Spleen (tissue), 11 donors: ENCODE measurements at regions not wholly inside any gene's neighbourhood (a gene's known extent, or its start where the extent isn't known, plus 50 kb on each side); places are given as distances from the start of the nearest gene placed in this dataset.
"Not testable (repeated sequence)": the region's sequence is repeated elsewhere in the genome, so short reads cannot be mapped to it uniquely, and the experiment has no call there.

Source experiments
- DNase-seq: peaks from one replicate; pipeline ENCODE4 v3.0.0-alpha.2; 2020
- H3K27ac ChIP-seq, 8 donors: fragments of 200-600 bp; sonication (generic) in 7 of 8; 1 replicate in 4 of 8; 2 replicates in 4 of 8; pipeline versions ENCODE4 v1.5.0 to v1.8.0; 2016 to 2021; ENCODE audit warnings: inconsistent platforms in 4 of 8, mild to moderate bottlenecking in 4 of 8, moderate library complexity in 1 of 8
- H3K27me3 ChIP-seq, 7 donors: fragments of 200-600 bp; sonication (generic) in 6 of 7; replicated peaks in 1 of 7; 1 replicate in 4 of 7; 2 replicates in 3 of 7; pipeline versions ENCODE4 v1.5.0 to v1.8.0; 2016 to 2021; ENCODE audit warnings: inconsistent platforms in 3 of 7, mild to moderate bottlenecking in 1 of 7
- H3K36me3 ChIP-seq, 6 donors: fragments of 200-600 bp; sonication (generic) in 5 of 6; 1 replicate in 4 of 6; 2 replicates in 2 of 6; pipeline versions ENCODE4 v1.5.0 to v1.8.0; 2016 to 2021; ENCODE audit warnings: inconsistent platforms in 2 of 6
- H3K4me1 ChIP-seq, 6 donors: fragments of 200-600 bp; sonication (generic) in 5 of 6; 1 replicate in 3 of 6; 2 replicates in 3 of 6; pipeline versions ENCODE4 v1.5.0 to v1.8.0; 2016 to 2021; ENCODE audit warnings: inconsistent platforms in 3 of 6
- H3K4me3 ChIP-seq, 8 donors: fragments of 200-600 bp; sonication (generic) in 7 of 8; 1 replicate in 4 of 8; 2 replicates in 4 of 8; pipeline versions ENCODE4 v1.5.0 to v1.8.0; 2016 to 2021; ENCODE audit warnings: inconsistent platforms in 4 of 8, mild to moderate bottlenecking in 4 of 8, moderate library complexity in 2 of 8
- H3K9me3 ChIP-seq, 8 donors: fragments of 200-600 bp; sonication (generic) in 7 of 8; 1 replicate in 4 of 8; 2 replicates in 4 of 8; pipeline versions ENCODE4 v1.5.0 to v1.8.0; 2016 to 2021; ENCODE audit warnings: inconsistent platforms in 4 of 8
- POLR2A ChIP-seq, 3 donors: fragments of 450-650 bp; IDR thresholded peaks; one replicate each; pipeline ENCODE4 v1.5.1; 2017; ENCODE audit warnings: antibody characterized with exemption in 3 of 3, mild to moderate bottlenecking in 1 of 3
- POLR2AphosphoS5 ChIP-seq, 3 donors: sonication (generic); formaldehyde crosslinking; IDR thresholded peaks; one replicate each; pipeline ENCODE4 v1.5.1; 2017; ENCODE audit warnings: antibody characterized with exemption in 3 of 3
- WGBS, 5 donors: extraction: QIAGEN DNeasy Blood & Tissue Kit in 3 of 5; methylation state at CpG; one replicate each; pipeline versions ENCODE4 v1.1.5 to v1.1.7; 2013 to 2018; 5-methylcytosine and 5-hydroxymethylcytosine counted together
- intact Hi-C: fragments of 100-400 bp; cut with DNase I; formaldehyde crosslinking; loops from one replicate; pipeline ENCODE4 v1.15.0; 2023; ENCODE audit warnings: low total_unique reads
- TF ChIP-seq, protein P1 (sequence below), 11 experiments: fragments of 200-600 bp in 7 of 11; fragments of 450-650 bp in 4 of 11; sonication (generic) in 4 of 11; IDR thresholded peaks in 8 of 11; conservative IDR thresholded peaks in 3 of 11; 1 replicate in 7 of 11; 2 replicates in 4 of 11; pipeline versions ENCODE4 v1.4.0 to v1.8.0; 2016 to 2021; ENCODE audit warnings: antibody characterized with exemption in 11 of 11, inconsistent platforms in 4 of 11, mild to moderate bottlenecking in 1 of 11
- donor health status: healthy with polysubstance abuse.
- donor health status: DM: no; HTN: no; CAD: no; lungs with moderate emphysema.
- donor health status: DM: no; HTN: no; CAD: no.
- donor health status: Bipolar disorder and iron deficiency.
- donor health status: healthy.
- donor health status: DM: no; HTN: no; CAD: no.
- donor health status: DM: yes; HTN: yes; CAD: no.

DNA sequence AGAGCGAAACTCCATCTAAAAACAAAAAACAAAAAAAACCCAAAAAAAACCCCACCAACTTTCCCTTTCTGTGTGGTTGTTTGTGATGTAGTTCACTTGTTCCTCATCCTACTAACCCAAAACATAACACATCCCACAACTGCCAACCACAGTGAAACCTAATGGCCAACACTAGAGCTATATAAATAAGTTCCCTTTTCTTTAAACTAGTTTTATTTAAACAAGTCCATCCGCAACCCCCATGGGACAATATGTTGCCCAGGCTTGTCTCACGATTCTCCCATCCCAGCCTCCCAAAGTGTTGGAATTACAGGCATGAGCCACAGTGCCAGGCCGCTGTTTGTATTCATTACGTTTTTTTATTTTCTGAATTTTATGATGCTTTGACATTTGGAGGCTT is 71.2 kb upstream of the ADGRE5 start:
- intact Hi-C loops, result no loop called here
- no peak for DNase-seq
- peaks cover 0 to 6% (median 0%) of the 10 kb centered on the region in 8 donors for H3K9me3 ChIP-seq

DNA sequence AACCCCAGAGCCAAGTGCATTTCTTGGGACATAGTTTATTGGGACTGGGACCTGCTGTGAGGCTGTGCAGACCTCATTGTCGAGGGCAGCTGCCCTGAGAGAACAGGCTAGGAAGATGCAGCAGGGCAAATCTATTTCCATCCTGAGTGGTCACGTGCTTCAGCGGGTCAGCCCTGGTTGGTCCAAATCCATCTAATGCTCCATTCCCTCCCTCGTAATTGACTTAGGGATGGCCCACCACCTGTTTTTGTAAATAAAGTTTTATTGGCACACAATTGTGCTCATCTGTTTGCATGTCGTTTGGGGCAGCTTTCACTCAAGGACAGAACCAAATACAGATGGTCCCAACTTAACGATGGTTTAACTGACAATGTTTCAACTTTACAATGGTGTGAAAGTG is 75.5 kb upstream of the ADGRE5 start:
- Histone ChIP-seq H3K27me3 (peaks cover 0 to 11% (median 0%) of the 10 kb centered on the region in 7 donors), H3K27ac (no peak overlapping the region), H3K4me1 (peaks cover 0 to 14% (median 4%) of the 10 kb centered on the region in 6 donors), H3K4me3 (no peak overlapping the region), H3K36me3 (no peaks in the 10 kb centered on the region), H3K9me3 (peaks cover 0 to 6% (median 0%) of the 10 kb centered on the region in 8 donors)
- DNase-seq, result no peak
- TF ChIP-seq POLR2AphosphoS5 (IDR thresholded peaks at IDR 0.05), result no peak
- TF ChIP-seq POLR2A (IDR thresholded peaks at IDR 0.05), result no peak
- TF ChIP-seq, protein P1, sequence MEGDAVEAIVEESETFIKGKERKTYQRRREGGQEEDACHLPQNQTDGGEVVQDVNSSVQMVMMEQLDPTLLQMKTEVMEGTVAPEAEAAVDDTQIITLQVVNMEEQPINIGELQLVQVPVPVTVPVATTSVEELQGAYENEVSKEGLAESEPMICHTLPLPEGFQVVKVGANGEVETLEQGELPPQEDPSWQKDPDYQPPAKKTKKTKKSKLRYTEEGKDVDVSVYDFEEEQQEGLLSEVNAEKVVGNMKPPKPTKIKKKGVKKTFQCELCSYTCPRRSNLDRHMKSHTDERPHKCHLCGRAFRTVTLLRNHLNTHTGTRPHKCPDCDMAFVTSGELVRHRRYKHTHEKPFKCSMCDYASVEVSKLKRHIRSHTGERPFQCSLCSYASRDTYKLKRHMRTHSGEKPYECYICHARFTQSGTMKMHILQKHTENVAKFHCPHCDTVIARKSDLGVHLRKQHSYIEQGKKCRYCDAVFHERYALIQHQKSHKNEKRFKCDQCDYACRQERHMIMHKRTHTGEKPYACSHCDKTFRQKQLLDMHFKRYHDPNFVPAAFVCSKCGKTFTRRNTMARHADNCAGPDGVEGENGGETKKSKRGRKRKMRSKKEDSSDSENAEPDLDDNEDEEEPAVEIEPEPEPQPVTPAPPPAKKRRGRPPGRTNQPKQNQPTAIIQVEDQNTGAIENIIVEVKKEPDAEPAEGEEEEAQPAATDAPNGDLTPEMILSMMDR (IDR thresholded peaks at IDR 0.05 in 8 of 11, conservative IDR thresholded peaks at IDR 0.05 in 3 of 11), result no peak
- 78 to 90% (median 82%) methylated on average over 6 of the region's 6 CpGs for WGBS, 5 donors
- intact Hi-C loops, result no loop called here

More for the DNA sequence above, 71.2 kb upstream of the ADGRE5 start:
- WGBS, 5 donors, result 66 to 82% (median 75%) methylated on average over 5 of the region's 5 CpGs
- H3K27me3 ChIP-seq, result no peaks in the 10 kb centered on the region
- H3K4me1 ChIP-seq, result peaks cover 0 to 14% (median 4%) of the 10 kb centered on the region in 6 donors
- no peak overlapping the region for H3K27ac ChIP-seq
- no peak for TF ChIP-seq POLR2A (IDR thresholded peaks at IDR 0.05)
- TF ChIP-seq POLR2AphosphoS5 (IDR thresholded peaks at IDR 0.05), result no peak
- TF ChIP-seq, protein P1 (IDR thresholded peaks at IDR 0.05 in 8 of 11, conservative IDR thresholded peaks at IDR 0.05 in 3 of 11), result no peak
- H3K36me3 ChIP-seq, result no peaks in the 10 kb centered on the region
- no peak overlapping the region for H3K4me3 ChIP-seq

DNA sequence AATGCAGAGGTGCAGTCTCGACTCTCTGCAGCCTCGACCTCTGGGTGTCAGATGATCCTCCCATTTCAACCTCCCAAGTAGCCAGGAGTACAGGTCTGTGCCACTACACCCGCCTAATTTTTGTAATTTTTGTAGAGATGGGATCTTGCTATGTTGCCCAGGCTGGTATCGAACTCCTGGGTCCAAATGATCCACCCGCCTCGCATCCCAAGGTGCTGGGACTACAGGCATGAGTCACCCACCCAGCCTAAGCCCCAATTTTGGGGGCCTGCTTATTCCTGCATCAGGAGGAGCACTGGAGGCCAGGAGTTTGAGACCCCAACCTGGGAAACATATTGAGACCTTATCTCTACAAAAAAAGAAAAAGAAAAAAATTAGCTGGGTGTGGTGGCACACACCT is 80.1 kb upstream of the ADGRE5 start:
- Histone ChIP-seq H3K36me3 (no peaks in the 10 kb centered on the region), H3K27ac (no peak overlapping the region), H3K9me3 (no peaks in the 10 kb centered on the region), H3K4me3 (no peak overlapping the region), H3K4me1 (no peaks in the 10 kb centered on the region), H3K27me3 (peaks cover 0 to 11% (median 0%) of the 10 kb centered on the region in 7 donors)
- 84 to 96% (median 89%) methylated on average over 5 to 6 of the region's 6 CpGs for WGBS, 5 donors
- DNase-seq, result no peak
- TF ChIP-seq, protein P1 (IDR thresholded peaks at IDR 0.05 in 8 of 11, conservative IDR thresholded peaks at IDR 0.05 in 3 of 11), result no peak
- TF ChIP-seq POLR2AphosphoS5 (IDR thresholded peaks at IDR 0.05), result no peak
- no peak for TF ChIP-seq POLR2A (IDR thresholded peaks at IDR 0.05)
- intact Hi-C loops, result no loop called here

DNA sequence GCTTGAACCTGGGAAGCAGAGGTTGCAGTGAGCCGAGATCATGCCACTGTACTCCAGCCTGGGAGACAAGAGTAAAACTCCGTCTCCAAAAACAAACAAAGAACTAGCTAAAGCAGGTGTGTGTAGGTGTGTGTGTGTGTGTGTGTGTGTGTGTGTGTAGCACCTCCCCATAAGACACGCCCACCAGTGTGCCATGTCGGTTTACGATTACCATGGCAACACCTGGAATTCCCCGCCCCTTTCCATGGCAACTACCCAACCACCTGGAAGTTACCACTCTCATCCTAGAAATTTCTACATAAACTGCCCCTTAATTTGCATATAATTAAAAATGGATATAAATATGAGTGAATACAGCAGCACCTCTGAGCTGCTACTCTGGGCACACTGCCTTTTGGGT is 80.9 kb upstream of the ADGRE5 start:
- Histone ChIP-seq H3K4me3 (no peak overlapping the region), H3K27ac (no peak overlapping the region), H3K27me3 (peaks cover 0 to 11% (median 0%) of the 10 kb centered on the region in 7 donors), H3K36me3 (no peaks in the 10 kb centered on the region), H3K9me3 (no peaks in the 10 kb centered on the region), H3K4me1 (no peaks in the 10 kb centered on the region)
- no peak for DNase-seq
- intact Hi-C loops, result no loop called here
- TF ChIP-seq POLR2A (IDR thresholded peaks at IDR 0.05) (no peak), POLR2AphosphoS5 (IDR thresholded peaks at IDR 0.05) (no peak)
- TF ChIP-seq, protein P1 (IDR thresholded peaks at IDR 0.05 in 8 of 11, conservative IDR thresholded peaks at IDR 0.05 in 3 of 11), result no peak
- 70 to 90% (median 83%) methylated on average over 6 of the region's 6 CpGs for WGBS, 5 donors

DNA sequence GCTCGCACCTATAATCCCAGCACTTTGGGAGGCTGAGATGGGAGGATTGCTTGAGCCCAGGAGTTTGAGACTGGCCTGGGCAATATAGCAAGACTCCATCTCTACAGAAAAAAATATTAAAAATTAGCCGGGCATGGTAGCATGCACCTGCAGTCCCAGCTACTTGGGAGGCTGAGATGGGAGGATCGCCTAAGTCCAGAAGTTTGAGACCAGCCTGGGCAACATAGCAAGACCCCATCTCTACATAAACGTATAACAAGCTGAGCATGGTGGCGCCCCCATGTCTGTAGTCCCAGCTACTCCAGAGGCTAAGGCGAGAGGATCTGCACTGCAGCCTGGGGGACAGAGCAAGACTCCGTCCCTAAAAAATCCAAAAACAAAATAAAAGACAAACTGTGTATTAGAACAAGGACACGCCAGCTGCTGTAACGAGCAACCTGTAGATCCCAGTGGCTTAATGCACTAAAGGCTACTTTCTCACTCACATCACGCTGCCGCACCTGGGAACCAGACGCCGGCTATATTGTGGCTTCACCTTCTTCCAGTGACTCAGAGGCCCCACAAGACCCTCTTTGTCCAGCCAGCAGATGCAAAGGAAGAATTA is 81.9 kb upstream of the ADGRE5 start:
- H3K4me3 ChIP-seq, H3K36me3 ChIP-seq, DNase-seq, H3K27ac ChIP-seq, H3K4me1 ChIP-seq, H3K9me3 ChIP-seq, intact Hi-C loops: not testable (repeated sequence)
- H3K27me3 ChIP-seq, result peaks cover 0 to 11% (median 0%) of the 10 kb centered on the region in 7 donors
- WGBS, 5 donors, result 92 to 98% (median 95%) methylated on average over 13 of the region's 13 CpGs

DNA sequence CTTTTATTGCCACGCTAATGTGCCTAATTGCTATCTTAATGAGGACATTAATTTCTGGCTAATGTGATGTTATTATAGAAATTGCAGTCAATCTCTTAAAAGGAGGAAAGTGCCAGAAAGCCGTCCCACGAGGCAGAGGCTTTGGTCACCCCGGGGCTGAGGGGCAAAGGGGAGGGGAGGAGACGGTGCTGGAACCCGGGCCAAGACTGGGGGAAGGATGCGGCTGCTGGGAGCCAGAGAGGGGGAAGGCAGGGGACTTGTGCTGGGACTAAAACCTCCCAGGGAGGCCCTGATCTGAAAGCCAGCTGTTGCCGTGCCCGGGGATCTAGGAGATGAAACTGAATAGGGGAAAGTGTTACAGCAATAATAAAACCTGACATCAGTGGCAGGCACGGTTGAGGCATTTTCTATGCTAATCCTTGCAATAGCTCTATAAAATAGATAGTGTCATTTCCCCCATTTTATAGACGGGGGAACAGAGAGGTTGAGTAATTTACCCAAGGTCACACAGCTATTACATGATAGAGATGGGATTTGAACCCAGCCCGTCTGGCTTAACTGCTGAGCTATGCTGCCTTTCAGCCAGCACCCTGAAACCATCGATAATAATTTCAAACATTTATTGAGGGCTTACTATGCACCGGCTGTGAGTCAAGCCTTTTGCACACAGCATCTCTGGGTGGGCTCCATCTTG is 83.2 kb upstream of the ADGRE5 start:
- peaks cover 0 to 15% (median under 1%) of the 10 kb centered on the region in 7 donors for H3K27me3 ChIP-seq
- H3K4me1 ChIP-seq, H3K27ac ChIP-seq, H3K36me3 ChIP-seq, DNase-seq, intact Hi-C loops, H3K9me3 ChIP-seq, H3K4me3 ChIP-seq: not testable (repeated sequence)
- 56 to 77% (median 70%) methylated on average over 12 to 14 of the region's 14 CpGs for WGBS, 5 donors
